SK-N-SH (cell line): ENCODE measurements at regions not wholly inside any gene's neighbourhood (a gene's known extent, or its start where the extent isn't known, plus 50 kb on each side); places are given as distances from the start of the nearest gene placed in this dataset.

Experiments used
- CTCF ChIP-seq: fragments of 200-600 bp; sonication (generic); IDR thresholded peaks from 2 replicates; pipeline ENCODE4 v1.6.1; 2017; ENCODE audit warnings: antibody characterized with exemption, mild to moderate bottlenecking, moderate library complexity
- ELF1 ChIP-seq: IDR thresholded peaks from 2 replicates; pipeline ENCODE4 v1.4.0; 2012
- EP300 ChIP-seq, 2 experiments: IDR thresholded peaks; 2 replicates each; pipeline versions ENCODE4 v1.4.0 to v1.6.1; 2012; ENCODE audit warnings: borderline replicate concordance in 1 of 2, low read depth in 1 of 2, low read length in 1 of 2
- FOXM1 ChIP-seq: IDR thresholded peaks from 2 replicates; pipeline ENCODE4 v1.4.0; 2012; ENCODE audit warnings: low read depth, mild to moderate bottlenecking
- GATA2 ChIP-seq: sonication (generic); formaldehyde crosslinking; IDR thresholded peaks from 2 replicates; pipeline ENCODE4 v1.5.0; 2020; ENCODE audit warnings: mild to moderate bottlenecking, missing genetic modification reagents
- JUND ChIP-seq: IDR thresholded peaks from 2 replicates; pipeline ENCODE4 v1.4.0; 2012
- MAX ChIP-seq: IDR thresholded peaks from 2 replicates; pipeline ENCODE4 v1.4.0; 2012; ENCODE audit warnings: low read depth
- POLR2AphosphoS5 ChIP-seq: IDR thresholded peaks from 2 replicates; pipeline ENCODE4 v1.6.1; 2012; ENCODE audit warnings: low read depth, low read length
- RAD21 ChIP-seq: IDR thresholded peaks from 2 replicates; pipeline ENCODE4 v1.6.1; 2012; ENCODE audit warnings: mild to moderate bottlenecking, low read length
- REST ChIP-seq: IDR thresholded peaks from 2 replicates; pipeline ENCODE4 v1.6.1; 2012; ENCODE audit warnings: mild to moderate bottlenecking, low read depth, low read length, moderate library complexity
- RFX5 ChIP-seq: IDR thresholded peaks from 2 replicates; pipeline ENCODE4 v1.6.1; 2012; ENCODE audit warnings: mild to moderate bottlenecking, improper control_type of control experiment, low read length
- SIN3A ChIP-seq: IDR thresholded peaks from 2 replicates; pipeline ENCODE4 v1.6.1; 2012; ENCODE audit warnings: low read depth, mild to moderate bottlenecking, low read length, moderate library complexity, borderline replicate concordance
- SMC3 ChIP-seq: IDR thresholded peaks from 2 replicates; pipeline ENCODE4 v1.6.1; 2012; ENCODE audit warnings: low read depth, low read length, improper control_type of control experiment
- TEAD4 ChIP-seq: IDR thresholded peaks from 2 replicates; pipeline ENCODE4 v1.4.0; 2012; ENCODE audit warnings: mild to moderate bottlenecking, borderline replicate concordance; ENCODE audit not compliant: insufficient read depth

GRCh38 chr11:76730887-76731565 lies 52.1 kb upstream of the TSKU start:
- TF ChIP-seq TEAD4: no peak
- TF ChIP-seq SIN3A: no peak
- no peak for TF ChIP-seq CTCF
- no peak for TF ChIP-seq FOXM1
- no peak for TF ChIP-seq ELF1
- no peak for TF ChIP-seq MAX
- no peak for TF ChIP-seq RFX5
- TF ChIP-seq SMC3: no peak
- TF ChIP-seq GATA2 (CRISPR knock-in tag): no peak
- no peak for TF ChIP-seq RAD21
- TF ChIP-seq REST: no peak
- no peak for TF ChIP-seq EP300 (IDR thresholded peaks at IDR 0.05; ENCODE audit: borderline replicate concordance in 1 of 2, low read depth in 1 of 2, low read length in 1 of 2)
- TF ChIP-seq POLR2AphosphoS5: no peak
- TF ChIP-seq JUND: no peak
